NT2/D1 (cell line): ENCODE measurements at regions not wholly inside any gene's neighbourhood (a gene's known extent, or its start where the extent isn't known, plus 50 kb on each side); places are given as distances from the start of the nearest gene placed in this dataset.

Experiments used
- DNase-seq: peaks from one replicate; pipeline ENCODE4 v3.0.0-alpha.2; 2011; ENCODE audit warnings: low read depth, low spot score
- H3K27me3 ChIP-seq: 2 replicates; pipeline ENCODE4 v1.6.0; 2011; ENCODE audit warnings: mild to moderate bottlenecking; ENCODE audit not compliant: insufficient read length, insufficient read depth
- H3K36me3 ChIP-seq: 2 replicates; pipeline ENCODE4 v1.6.1; 2011; ENCODE audit warnings: mild to moderate bottlenecking, low read length, mixed read lengths; ENCODE audit not compliant: insufficient read depth, insufficient read length
- H3K4me1 ChIP-seq: 2 replicates; pipeline ENCODE4 v1.5.1; 2011; ENCODE audit not compliant: insufficient read depth, insufficient read length
- H3K4me3 ChIP-seq: 2 replicates; pipeline ENCODE4 v1.5.1; 2011; ENCODE audit warnings: low read depth; ENCODE audit not compliant: insufficient read length
- H3K9ac ChIP-seq: 2 replicates; pipeline ENCODE4 v1.6.0; 2011; ENCODE audit warnings: low read depth; ENCODE audit not compliant: insufficient read length
- H3K9me3 ChIP-seq: 2 replicates; pipeline ENCODE4 v1.5.1; 2011; ENCODE audit warnings: mild to moderate bottlenecking, low read length; ENCODE audit not compliant: insufficient read depth
- SUZ12 ChIP-seq: IDR thresholded peaks from 2 replicates; pipeline ENCODE4 v1.6.1; 2011; ENCODE audit not compliant: insufficient read length, insufficient read depth; ENCODE audit errors: extremely low read depth
- YY1 ChIP-seq: IDR thresholded peaks from 2 replicates; pipeline ENCODE4 v1.6.1; 2011; ENCODE audit not compliant: insufficient read length, insufficient read depth
- ZNF274 ChIP-seq: IDR thresholded peaks from 2 replicates; pipeline ENCODE4 v1.6.1; 2011; ENCODE audit warnings: mild to moderate bottlenecking, low read depth, low read length

- Histone ChIP-seq H3K9me3 (peaks cover 22% of the 10 kb centered on the region), H3K9ac (no peak overlapping the region), H3K4me1 (peaks cover 2% of the 10 kb centered on the region), H3K27me3 (no peaks in the 10 kb centered on the region), H3K4me3 (no peak overlapping the region), H3K36me3 (no peaks in the 10 kb centered on the region)
- TF ChIP-seq YY1 (no peak), SUZ12 (no peak), ZNF274 (no peak)
- no peak for DNase-seq
Observed at GRCh38 chr15:69929905-69930630, 167.6 kb downstream of the TLE3 start.

- Histone ChIP-seq H3K4me3 (no peak overlapping the region), H3K36me3 (no peaks in the 10 kb centered on the region), H3K27me3 (no peaks in the 10 kb centered on the region), H3K4me1 (peaks cover 2% of the 10 kb centered on the region), H3K9me3 (peaks cover 21% of the 10 kb centered on the region), H3K9ac (no peak overlapping the region)
- DNase-seq = no peak
- no peak for TF ChIP-seq ZNF274
- no peak for TF ChIP-seq SUZ12
Observed at GRCh38 chr15:69930754-69931153, 167.0 kb downstream of the TLE3 start.

- Histone ChIP-seq H3K4me1 (peaks cover 2% of the 10 kb centered on the region), H3K36me3 (no peaks in the 10 kb centered on the region), H3K9ac (no peak overlapping the region), H3K4me3 (no peak overlapping the region), H3K27me3 (no peaks in the 10 kb centered on the region), H3K9me3 (peaks cover 25% of the 10 kb centered on the region)
- no peak for DNase-seq
- TF ChIP-seq YY1 = no peak
- no peak for TF ChIP-seq ZNF274
- no peak for TF ChIP-seq SUZ12
Observed at GRCh38 chr15:69931156-69931555, 166.6 kb downstream of the TLE3 start.

GRCh38 chr15:69934607-69935006, 163.1 kb downstream of the TLE3 start:
- Histone ChIP-seq H3K9me3 (peaks cover 16% of the 10 kb centered on the region), H3K4me1 (peaks cover 2% of the 10 kb centered on the region), H3K9ac (no peak overlapping the region), H3K36me3 (no peaks in the 10 kb centered on the region), H3K27me3 (no peaks in the 10 kb centered on the region), H3K4me3 (no peak overlapping the region)
- no peak for TF ChIP-seq YY1
- DNase-seq = no peak

- TF ChIP-seq YY1 (no peak), ZNF274 (no peak), SUZ12 (no peak)
- Histone ChIP-seq H3K9ac (no peak overlapping the region), H3K4me3 (no peak overlapping the region), H3K9me3 (peaks cover 10% of the 10 kb centered on the region), H3K36me3 (no peaks in the 10 kb centered on the region), H3K4me1 (peaks cover 11% of the 10 kb centered on the region), H3K27me3 (no peaks in the 10 kb centered on the region)
- DNase-seq = peak; percentile 77
Observed at GRCh38 chr15:69939513-69940440, 157.9 kb downstream of the TLE3 start.

GRCh38 chr15:69940441-69941300, 157.0 kb downstream of the TLE3 start:
- Histone ChIP-seq H3K4me1 (peaks cover 11% of the 10 kb centered on the region), H3K4me3 (no peak overlapping the region), H3K36me3 (no peaks in the 10 kb centered on the region), H3K27me3 (no peaks in the 10 kb centered on the region), H3K9me3 (peaks cover 7% of the 10 kb centered on the region), H3K9ac (no peak overlapping the region)
- TF ChIP-seq YY1 (no peak), SUZ12 (no peak), ZNF274 (no peak)
- no peak for DNase-seq

GRCh38 chr15:69941301-69941605, 156.5 kb downstream of the TLE3 start:
- no peak for DNase-seq
- H3K27me3 ChIP-seq = no peaks in the 10 kb centered on the region
- peaks cover 1% of the 10 kb centered on the region; the same call in 1 of the 2 replicates for H3K9me3 ChIP-seq
- H3K4me3 ChIP-seq = no peak overlapping the region
- no peak overlapping the region for H3K9ac ChIP-seq
- TF ChIP-seq SUZ12 (no peak), ZNF274 (no peak), YY1 (no peak)
- H3K36me3 ChIP-seq = no peaks in the 10 kb centered on the region
- H3K4me1 ChIP-seq = peaks cover 11% of the 10 kb centered on the region
